ENCODE measurements at regions not wholly inside any gene's neighbourhood (a gene's known extent, or its start where the extent isn't known, plus 50 kb on each side); places are given as distances from the start of the nearest gene placed in this dataset.
A peak's percentile ranks its signal among the peaks of the same experiment; 100 is the strongest.
"Not testable (repeated sequence)": the region's sequence is repeated elsewhere in the genome, so short reads cannot be mapped to it uniquely, and the experiment has no call there.

DNA sequence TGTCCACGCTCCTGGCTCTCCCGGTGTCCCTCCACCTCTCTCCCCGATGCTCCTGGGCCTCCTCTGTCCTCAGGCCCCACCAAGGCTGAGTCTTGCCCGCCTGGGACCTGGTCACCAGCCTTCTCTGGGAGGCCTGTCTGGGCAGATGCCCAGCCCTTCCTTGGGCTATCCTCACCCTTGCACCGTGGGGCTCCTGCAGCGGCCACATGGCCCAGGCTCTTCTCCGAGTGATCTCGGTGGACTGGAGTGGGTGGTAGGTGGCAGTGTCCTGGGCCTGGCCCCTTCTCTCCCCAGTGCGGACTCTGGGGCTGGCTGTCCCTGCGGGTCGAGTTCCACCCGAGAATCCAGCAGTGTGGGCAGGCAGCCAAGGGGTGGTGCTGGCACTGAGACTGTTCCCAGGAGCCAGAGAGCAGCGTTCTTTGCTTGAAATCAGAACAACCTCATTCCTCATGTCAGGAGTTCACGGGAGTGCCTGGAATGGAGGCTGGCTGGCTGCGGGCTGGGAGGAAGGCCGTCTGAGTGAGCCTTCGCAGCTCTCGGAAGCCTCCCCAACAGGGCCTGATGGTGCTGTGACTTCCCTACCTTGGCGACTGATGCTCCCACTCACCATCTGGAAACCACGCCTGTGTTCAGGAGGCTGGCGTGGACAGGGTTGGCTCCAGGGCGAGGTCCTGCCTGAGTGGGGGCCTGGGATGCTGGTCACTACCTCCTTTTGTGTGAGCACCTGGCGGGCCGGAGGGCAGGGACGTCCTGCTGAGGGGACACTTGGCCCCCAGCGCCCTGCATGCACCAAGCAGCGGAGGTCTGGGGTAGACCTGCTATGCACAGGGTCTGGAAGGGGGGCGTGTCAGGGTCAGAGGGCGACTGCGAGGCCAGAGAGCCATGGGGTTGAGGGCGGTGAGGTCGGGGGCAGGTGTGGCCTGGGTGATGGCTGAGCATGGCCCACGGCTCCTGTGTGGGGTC is 113.9 kb downstream of the TMEM121 start:
- ATAC-seq = not testable (repeated sequence)

DNA sequence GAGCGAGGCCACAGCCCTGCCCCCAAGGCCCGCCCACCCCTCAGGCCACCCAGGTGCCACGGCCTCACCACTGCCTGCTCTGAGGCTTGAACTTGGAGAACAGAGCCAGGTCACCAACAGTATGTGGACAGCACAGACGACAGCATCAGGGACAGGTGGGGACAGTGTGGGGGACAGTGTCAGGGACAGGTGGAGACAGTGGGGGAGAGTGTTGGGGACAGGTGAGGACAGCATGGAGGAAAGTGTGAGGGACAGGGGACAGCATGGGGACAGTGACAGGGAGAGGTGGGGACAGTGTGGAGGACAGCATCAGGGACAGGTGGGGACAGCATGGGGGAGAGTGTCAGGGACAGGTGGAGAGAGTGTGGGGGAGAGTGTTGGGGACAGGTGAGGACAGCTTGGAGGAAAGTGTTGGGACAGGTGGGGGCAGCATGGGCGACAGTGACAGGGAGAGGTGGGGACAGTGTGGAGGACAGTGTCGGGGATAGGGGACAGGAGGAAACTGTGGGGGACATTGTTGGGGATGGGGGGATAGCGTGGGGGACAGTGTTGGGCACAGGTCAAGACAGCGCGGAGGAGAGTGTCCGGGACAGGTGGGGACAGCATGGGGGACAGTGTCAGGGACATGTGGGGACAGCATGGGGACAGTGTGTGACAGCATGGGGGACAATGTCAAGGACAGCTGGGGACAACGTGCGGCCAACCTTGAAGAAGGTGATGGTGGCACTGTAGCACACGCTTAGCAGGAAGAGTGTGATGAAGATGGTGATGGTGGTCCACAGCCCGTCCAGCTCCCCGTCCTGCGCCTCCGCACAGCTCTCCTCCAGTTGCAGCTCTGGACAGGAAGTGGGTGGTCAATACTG is 114.9 kb downstream of the TMEM121 start:
- Mint-ChIP-seq H3K4me3 (no peak overlapping the region), H3K27me3 (peaks cover 0 to 5% (median 0%) of the 10 kb centered on the region in 5 donors), H3K27ac (peak overlapping the region in 1 of 10 donors; percentile 43), H3K4me1 (peaks cover 0 to 2% (median under 1%) of the 10 kb centered on the region in 4 donors), H3K9me3 (no peaks in the 10 kb centered on the region), H3K36me3 (no peaks in the 10 kb centered on the region)
- POLR2A ChIA-PET = no interaction called here
- peak in 1 of 10 donors; percentile 58 for DNase-seq
- no peak for ATAC-seq

More for the DNA sequence above, 113.9 kb downstream of the TMEM121 start:
- H3K36me3 Mint-ChIP-seq, H3K9me3 Mint-ChIP-seq, POLR2A ChIA-PET, H3K27ac Mint-ChIP-seq, H3K4me1 Mint-ChIP-seq, H3K4me3 Mint-ChIP-seq, H3K27me3 Mint-ChIP-seq: not testable (repeated sequence)
- DNase-seq = peak in 1 of 10 donors; percentile 61

- POLR2A ChIA-PET, ATAC-seq, H3K27ac Mint-ChIP-seq, H3K4me1 Mint-ChIP-seq, H3K36me3 Mint-ChIP-seq, H3K9me3 Mint-ChIP-seq, H3K27me3 Mint-ChIP-seq, H3K4me3 Mint-ChIP-seq: not testable (repeated sequence)
- DNase-seq = peak in 1 of 10 donors; percentile 45
Measured at GRCh38 chr14:105641951-105642350, 115.6 kb downstream of the TMEM121 start.

DNA sequence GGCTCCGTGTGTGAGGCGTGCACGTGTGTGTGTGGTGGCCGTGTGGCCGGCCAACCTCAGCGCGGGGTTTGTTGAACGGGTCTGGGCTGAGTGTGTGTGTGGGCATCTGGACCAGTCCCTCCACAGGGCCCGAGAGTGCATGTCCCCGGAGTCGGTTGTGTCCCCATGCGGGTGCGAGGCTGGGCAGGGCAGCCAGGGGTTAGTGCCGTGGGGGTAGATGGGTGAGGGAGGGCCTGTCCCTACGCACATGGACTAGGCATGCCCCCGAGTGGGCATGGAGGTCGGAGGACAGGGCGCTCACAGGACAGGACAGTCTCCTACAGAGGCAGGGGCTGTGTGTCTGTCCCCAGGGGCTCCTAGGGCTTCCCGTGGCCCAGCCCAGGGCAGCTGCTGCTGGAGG is 116.1 kb downstream of the TMEM121 start:
- DNase-seq = peak in 1 of 10 donors; percentile 59
- not testable (repeated sequence) for ATAC-seq

GRCh38 chr14:105643406-105644052 is 117.1 kb downstream of the TMEM121 start:
- H3K4me1 Mint-ChIP-seq, POLR2A ChIA-PET, ATAC-seq, H3K4me3 Mint-ChIP-seq, H3K36me3 Mint-ChIP-seq, H3K9me3 Mint-ChIP-seq, H3K27ac Mint-ChIP-seq: not testable (repeated sequence)
- peak in 1 of 10 donors; percentile 54 for DNase-seq
- H3K27me3 Mint-ChIP-seq = peaks cover 0 to 16% (median 9%) of the 10 kb centered on the region in 5 donors

More for the DNA sequence above, 116.1 kb downstream of the TMEM121 start:
- H3K4me3 Mint-ChIP-seq, H3K27me3 Mint-ChIP-seq, H3K36me3 Mint-ChIP-seq, H3K9me3 Mint-ChIP-seq, H3K4me1 Mint-ChIP-seq, H3K27ac Mint-ChIP-seq, POLR2A ChIA-PET: not testable (repeated sequence)

DNA sequence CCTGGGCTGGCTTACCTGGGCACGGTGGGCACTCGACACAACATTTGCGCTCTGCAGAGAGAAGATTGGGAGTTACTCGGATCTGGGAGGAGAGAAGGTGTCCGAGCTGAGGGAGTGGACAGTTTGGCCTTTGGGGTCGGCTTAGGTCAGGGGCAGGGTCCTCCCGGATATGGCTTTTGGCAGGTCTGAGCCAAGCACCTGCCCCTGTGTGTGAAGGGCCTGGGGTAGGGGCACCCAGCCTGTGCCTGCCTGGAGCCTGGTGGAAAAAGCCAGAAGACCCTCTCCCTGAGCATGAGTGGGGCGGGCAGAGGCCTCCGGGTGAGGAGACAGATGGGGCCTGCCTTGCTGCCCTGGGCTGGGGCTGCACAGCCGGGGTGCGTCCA is 117.7 kb downstream of the TMEM121 start:
- H3K4me1 Mint-ChIP-seq, H3K36me3 Mint-ChIP-seq, H3K27ac Mint-ChIP-seq, H3K4me3 Mint-ChIP-seq, POLR2A ChIA-PET, H3K9me3 Mint-ChIP-seq, ATAC-seq: not testable (repeated sequence)
- H3K27me3 Mint-ChIP-seq = peaks cover 0 to 17% (median 9%) of the 10 kb centered on the region in 5 donors
- peak in 1 of 10 donors; percentile 59 for DNase-seq

DNA sequence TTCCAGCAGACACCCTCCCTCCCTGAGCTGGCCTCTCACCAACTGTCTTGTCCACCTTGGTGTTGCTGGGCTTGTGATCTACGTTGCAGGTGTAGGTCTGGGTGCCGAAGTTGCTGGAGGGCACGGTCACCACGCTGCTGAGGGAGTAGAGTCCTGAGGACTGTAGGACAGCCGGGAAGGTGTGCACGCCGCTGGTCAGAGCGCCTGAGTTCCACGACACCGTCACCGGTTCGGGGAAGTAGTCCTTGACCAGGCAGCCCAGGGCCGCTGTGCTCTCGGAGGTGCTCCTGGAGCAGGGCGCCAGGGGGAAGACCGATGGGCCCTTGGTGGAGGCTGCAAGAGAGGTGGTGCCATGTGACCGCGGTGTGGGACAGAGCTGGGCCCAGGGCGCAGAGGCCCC is 118.1 kb downstream of the TMEM121 start:
- POLR2A ChIA-PET, H3K4me3 Mint-ChIP-seq, H3K36me3 Mint-ChIP-seq, H3K27ac Mint-ChIP-seq, H3K4me1 Mint-ChIP-seq, H3K9me3 Mint-ChIP-seq, ATAC-seq: not testable (repeated sequence)
- H3K27me3 Mint-ChIP-seq = peaks cover 0 to 17% (median 9%) of the 10 kb centered on the region in 5 donors
- peak in 1 of 10 donors; percentile 57 for DNase-seq

- ATAC-seq, H3K36me3 Mint-ChIP-seq, H3K27ac Mint-ChIP-seq, POLR2A ChIA-PET, DNase-seq, H3K4me1 Mint-ChIP-seq, H3K4me3 Mint-ChIP-seq, H3K9me3 Mint-ChIP-seq: not testable (repeated sequence)
- peaks cover 0 to 17% (median 9%) of the 10 kb centered on the region in 5 donors for H3K27me3 Mint-ChIP-seq
Measured at GRCh38 chr14:105644891-105645290, 118.5 kb downstream of the TMEM121 start.

DNA sequence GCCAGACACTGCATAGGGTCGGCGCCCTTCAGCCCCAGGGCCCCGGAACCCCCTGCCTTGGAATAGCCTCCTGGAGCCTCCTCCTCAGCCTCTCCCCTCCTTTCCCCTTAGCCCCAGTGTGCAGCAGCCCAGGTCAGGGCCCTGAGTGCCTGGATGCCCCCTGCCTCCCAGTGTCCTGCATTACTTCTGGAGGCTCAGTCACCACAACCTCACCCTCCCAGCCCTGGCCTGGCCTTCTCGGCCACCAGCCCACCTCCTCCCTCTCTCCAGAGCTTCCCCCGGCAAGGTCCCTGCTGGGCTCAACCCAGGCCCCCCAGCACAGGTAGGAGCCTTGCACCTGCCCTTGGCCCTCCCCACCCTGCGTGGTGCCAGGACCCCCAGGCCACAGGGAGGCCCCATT is 119.0 kb downstream of the TMEM121 start:
- H3K9me3 Mint-ChIP-seq, H3K4me3 Mint-ChIP-seq, H3K4me1 Mint-ChIP-seq, POLR2A ChIA-PET, ATAC-seq, DNase-seq, H3K36me3 Mint-ChIP-seq, H3K27ac Mint-ChIP-seq: not testable (repeated sequence)
- H3K27me3 Mint-ChIP-seq = peaks cover 0 to 17% (median 9%) of the 10 kb centered on the region in 5 donors

DNA sequence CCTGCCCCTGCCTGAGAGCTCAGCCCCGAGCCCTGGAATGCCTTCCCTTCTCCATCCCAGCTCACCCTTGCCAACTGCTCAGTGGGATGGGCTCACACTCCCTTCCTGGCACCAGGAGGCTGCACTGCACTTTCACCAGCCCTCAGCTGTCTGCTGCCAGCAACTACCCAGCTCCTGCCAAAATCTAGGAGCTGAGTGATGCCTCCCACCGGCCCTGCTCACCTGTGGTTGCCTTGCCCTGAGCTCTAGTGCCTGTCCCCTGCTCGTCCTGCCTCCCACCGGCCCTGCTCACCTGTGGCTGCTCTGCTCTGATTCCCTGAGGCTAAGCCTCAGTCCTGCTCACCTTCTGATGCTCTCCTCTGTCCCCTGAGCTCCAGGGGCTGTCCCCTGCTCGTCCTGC is 119.8 kb downstream of the TMEM121 start:
- Mint-ChIP-seq H3K36me3 (no peaks in the 10 kb centered on the region), H3K9me3 (no peaks in the 10 kb centered on the region), H3K4me3 (no peak overlapping the region), H3K27me3 (peaks cover 0 to 17% (median 7%) of the 10 kb centered on the region in 5 donors), H3K4me1 (peaks cover 0 to 9% (median 6%) of the 10 kb centered on the region in 4 donors), H3K27ac (peak overlapping the region in 2 of 10 donors; percentile 2 to 45)
- DNase-seq = peak in 1 of 10 donors; percentile 66
- POLR2A ChIA-PET = no interaction called here
- no peak for ATAC-seq

- H3K9me3 Mint-ChIP-seq, ATAC-seq, H3K4me3 Mint-ChIP-seq, POLR2A ChIA-PET, H3K36me3 Mint-ChIP-seq, H3K4me1 Mint-ChIP-seq: not testable (repeated sequence)
- peak in 1 of 10 donors; percentile 62 for DNase-seq
- Mint-ChIP-seq H3K27me3 (peaks cover 0 to 17% (median 6%) of the 10 kb centered on the region in 5 donors), H3K27ac (peak overlapping the region in 1 of 10 donors; percentile 45)
Measured at GRCh38 chr14:105646711-105647281, 120.4 kb downstream of the TMEM121 start.

DNA sequence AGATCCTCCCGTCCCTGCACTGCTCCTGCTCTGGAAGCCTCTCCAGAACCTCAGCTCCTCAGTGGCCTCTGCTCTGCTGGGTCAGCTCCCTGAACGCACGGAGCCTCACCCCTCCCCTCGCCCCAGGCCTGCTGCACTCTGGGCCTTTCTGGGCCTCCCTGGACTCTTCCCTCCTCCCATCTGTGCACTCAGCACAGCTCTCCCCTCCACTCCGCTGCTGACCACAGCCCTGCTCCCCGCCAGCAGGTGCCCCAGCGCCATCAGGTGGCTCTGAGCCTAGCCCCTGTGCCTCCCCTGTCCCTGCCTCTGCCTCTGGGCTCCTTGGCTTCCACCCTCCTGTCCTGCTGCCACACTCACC is 121.0 kb downstream of the TMEM121 start:
- peaks cover 0 to 17% (median 6%) of the 10 kb centered on the region in 5 donors for H3K27me3 Mint-ChIP-seq
- H3K36me3 Mint-ChIP-seq, H3K4me1 Mint-ChIP-seq, H3K9me3 Mint-ChIP-seq, POLR2A ChIA-PET, ATAC-seq: not testable (repeated sequence)
- H3K4me3 Mint-ChIP-seq = peak overlapping the region in 1 of 10 donors; percentile 32
- DNase-seq = peak in 1 of 10 donors; percentile 49
- peak overlapping the region in 1 of 10 donors; percentile 53 for H3K27ac Mint-ChIP-seq
